GM23338 (cell line): ENCODE measurements at regions not wholly inside any gene's neighbourhood (a gene's known extent, or its start where the extent isn't known, plus 50 kb on each side); places are given as distances from the start of the nearest gene placed in this dataset.

Source experiments
- EZH2 ChIP-seq: fragments of 200-600 bp; sonication (generic); IDR thresholded peaks from one replicate; pipeline ENCODE4 v1.8.0; 2017; ENCODE audit warnings: antibody characterized with exemption, mild to moderate bottlenecking, low read depth; ENCODE audit not compliant: unreplicated experiment
- EZH2phosphoT487 ChIP-seq: fragments of 200-600 bp; sonication (generic); IDR thresholded peaks from one replicate; pipeline ENCODE4 v1.8.1; 2018; ENCODE audit warnings: antibody characterized with exemption; ENCODE audit not compliant: unreplicated experiment
- POLR2AphosphoS5 ChIP-seq: IDR thresholded peaks from 2 replicates; pipeline ENCODE4 v1.6.1; 2016; ENCODE audit warnings: antibody characterized with exemption, low read depth
- TF ChIP-seq, protein P1 (sequence below), 2 experiments: fragments of 200-600 bp in 1 of 2; sonication (generic) in 1 of 2; conservative IDR thresholded peaks; 2 replicates each; pipeline versions ENCODE4 v1.5.1 to v1.6.1; 2016 to 2017; ENCODE audit warnings: antibody characterized with exemption in 2 of 2, low read depth in 2 of 2, mild to moderate bottlenecking in 2 of 2, moderate library complexity in 1 of 2

DNA sequence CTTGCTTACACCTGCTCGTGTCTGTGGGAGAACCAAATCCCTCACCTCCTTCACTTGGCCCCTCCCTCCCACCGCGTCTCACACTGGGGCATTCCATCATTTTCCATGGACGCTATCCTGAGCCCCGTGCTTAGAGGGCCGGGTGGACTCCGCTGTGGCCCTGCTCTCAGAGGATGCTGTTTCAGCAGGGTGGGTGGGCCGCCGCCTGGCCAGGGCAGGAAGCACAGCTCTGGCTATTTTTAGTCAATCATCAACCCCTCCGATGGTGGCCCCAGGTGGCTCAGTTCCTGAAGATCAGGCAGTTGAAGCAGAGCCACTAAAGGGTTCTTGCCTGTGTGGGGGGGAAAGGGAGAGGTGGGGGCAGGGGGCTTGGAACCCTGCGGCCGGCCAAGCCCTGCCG lies 230.3 kb downstream of the ENGASE start:
- TF ChIP-seq EZH2phosphoT487 (no peak), EZH2 (no peak), POLR2AphosphoS5 (no peak)
- TF ChIP-seq, protein P1, sequence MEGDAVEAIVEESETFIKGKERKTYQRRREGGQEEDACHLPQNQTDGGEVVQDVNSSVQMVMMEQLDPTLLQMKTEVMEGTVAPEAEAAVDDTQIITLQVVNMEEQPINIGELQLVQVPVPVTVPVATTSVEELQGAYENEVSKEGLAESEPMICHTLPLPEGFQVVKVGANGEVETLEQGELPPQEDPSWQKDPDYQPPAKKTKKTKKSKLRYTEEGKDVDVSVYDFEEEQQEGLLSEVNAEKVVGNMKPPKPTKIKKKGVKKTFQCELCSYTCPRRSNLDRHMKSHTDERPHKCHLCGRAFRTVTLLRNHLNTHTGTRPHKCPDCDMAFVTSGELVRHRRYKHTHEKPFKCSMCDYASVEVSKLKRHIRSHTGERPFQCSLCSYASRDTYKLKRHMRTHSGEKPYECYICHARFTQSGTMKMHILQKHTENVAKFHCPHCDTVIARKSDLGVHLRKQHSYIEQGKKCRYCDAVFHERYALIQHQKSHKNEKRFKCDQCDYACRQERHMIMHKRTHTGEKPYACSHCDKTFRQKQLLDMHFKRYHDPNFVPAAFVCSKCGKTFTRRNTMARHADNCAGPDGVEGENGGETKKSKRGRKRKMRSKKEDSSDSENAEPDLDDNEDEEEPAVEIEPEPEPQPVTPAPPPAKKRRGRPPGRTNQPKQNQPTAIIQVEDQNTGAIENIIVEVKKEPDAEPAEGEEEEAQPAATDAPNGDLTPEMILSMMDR (conservative IDR thresholded peaks at IDR 0.05; ENCODE audit: low read depth in 2 of 2): peak; percentile 40 to 55
